Ovary (tissue), 3 donors: ENCODE measurements at regions not wholly inside any gene's neighbourhood (a gene's known extent, or its start where the extent isn't known, plus 50 kb on each side); places are given as distances from the start of the nearest gene placed in this dataset.

Source experiments
- CTCF ChIP-seq, 3 donors: fragments of 450-650 bp in 2 of 3; fragments of 200-600 bp in 1 of 3; IDR thresholded peaks; one replicate each; pipeline versions ENCODE4 v1.5.1 to v1.8.0; 2016 to 2022; ENCODE audit warnings: antibody characterized with exemption in 3 of 3, mild to moderate bottlenecking in 1 of 3
- POLR2A ChIP-seq: fragments of 450-650 bp; IDR thresholded peaks from one replicate; pipeline ENCODE4 v1.6.1; 2017; ENCODE audit warnings: antibody characterized with exemption, mild to moderate bottlenecking, moderate library complexity
- donor health status: DM: no; HTN: no; CAD: no.

- TF ChIP-seq POLR2A = no peak
- TF ChIP-seq CTCF (IDR thresholded peaks at IDR 0.05) = no peak
Measured at GRCh38 chr10:90470966-90471365, 386.9 kb downstream of the HTR7 start.
